A673 (cell line): ENCODE measurements at regions not wholly inside any gene's neighbourhood (a gene's known extent, or its start where the extent isn't known, plus 50 kb on each side); places are given as distances from the start of the nearest gene placed in this dataset.

Experiments
- BruUV-seq: library from RNA; stranded (reverse); fragments of 400-500 nt; replicated peaks from 2 replicates; lab custom pipeline; 2021; lab: Mats Ljungman, UMichigan
- CTCF ChIA-PET: fragments of 300-600 bp; sonication (Branson Sonifier 250); formaldehyde crosslinking; loops from one replicate; lab custom pipeline; 2022; ENCODE audit warnings: antibody characterized with exemption; lab: Charles Lee
- POLR2A ChIA-PET: fragments of 300-600 bp; sonication (Branson Sonifier 250); formaldehyde crosslinking; loops from one replicate; lab custom pipeline; 2022; ENCODE audit warnings: antibody characterized with exemption; ENCODE audit not compliant: low non-redundant PET; lab: Charles Lee
- DNase-seq: peaks from one replicate; pipeline ENCODE4 v3.0.0-alpha.2; 2015; ENCODE audit warnings: low spot score
- H3K27ac ChIP-seq: fragments of 200-600 bp; sonication (generic); 2 replicates; pipeline ENCODE4 v1.5.1; 2016; ENCODE audit warnings: mixed run types, low read depth, mild to moderate bottlenecking, mixed read lengths, antibody characterized with exemption, low read length; ENCODE audit not compliant: poor library complexity, severe bottlenecking
- H3K27me3 ChIP-seq: fragments of 200-600 bp; sonication (generic); replicated peaks from 2 replicates; pipeline ENCODE4 v1.6.1; 2017; ENCODE audit warnings: mixed run types, low read depth, mild to moderate bottlenecking, mixed read lengths, antibody characterized with exemption, low read length; ENCODE audit not compliant: insufficient read depth, poor library complexity
- H3K36me3 ChIP-seq: fragments of 200-600 bp; sonication (generic); 2 replicates; pipeline ENCODE4 v1.6.1; 2016; ENCODE audit warnings: mixed run types, mild to moderate bottlenecking, mixed read lengths, antibody characterized with exemption, low read length; ENCODE audit not compliant: insufficient read depth, poor library complexity, severe bottlenecking
- H3K4me1 ChIP-seq: fragments of 200-600 bp; sonication (generic); 2 replicates; pipeline ENCODE4 v1.6.1; 2017; ENCODE audit warnings: mixed run types, mild to moderate bottlenecking, mixed read lengths, antibody characterized with exemption, low read length; ENCODE audit not compliant: insufficient read depth, poor library complexity, severe bottlenecking
- H3K4me3 ChIP-seq: fragments of 200-600 bp; sonication (generic); 2 replicates; pipeline ENCODE4 v1.5.1; 2016; ENCODE audit warnings: low read depth, mixed run types, mild to moderate bottlenecking, mixed read lengths, low read length; ENCODE audit not compliant: poor library complexity, severe bottlenecking
- H3K9me3 ChIP-seq: fragments of 200-600 bp; sonication (generic); 2 replicates; pipeline ENCODE4 v1.6.1; 2016; ENCODE audit warnings: mixed run types, low read depth, mild to moderate bottlenecking, mixed read lengths, antibody characterized with exemption, low read length; ENCODE audit not compliant: poor library complexity, severe bottlenecking
- CTCF ChIP-seq: fragments of 300-800, 200-600 bp; sonication (generic); conservative IDR thresholded peaks from 2 replicates; pipeline ENCODE4 v1.5.1; 2017; ENCODE audit warnings: low read depth, mild to moderate bottlenecking, antibody characterized with exemption, low read length, moderate library complexity, mixed read lengths
- EZH2 ChIP-seq: fragments of 200-600 bp; sonication (generic); IDR thresholded peaks from 2 replicates; pipeline ENCODE4 v1.6.1; 2017; ENCODE audit warnings: borderline replicate concordance, low read depth, mild to moderate bottlenecking, mixed read lengths, antibody characterized with exemption, low read length; ENCODE audit not compliant: poor library complexity, severe bottlenecking
- intact Hi-C: fragments of 100-400 bp; cut with micrococcal nuclease; formaldehyde crosslinking; loops from one replicate; pipeline ENCODE4 v1.10.0; 2022; ENCODE audit not compliant: unreplicated experiment

- ChIA-PET POLR2A (no interaction called here), CTCF (no interaction called here)
- H3K4me3 ChIP-seq, result no peak overlapping the region
- no peaks in the 10 kb centered on the region for H3K4me1 ChIP-seq
- no peaks in the 10 kb centered on the region for H3K9me3 ChIP-seq
- TF ChIP-seq CTCF (no peak), EZH2 (no peak)
- no peaks in the 10 kb centered on the region for H3K27me3 ChIP-seq
- no peaks in the 10 kb centered on the region for H3K36me3 ChIP-seq
- intact Hi-C loops, result no loop called here
- no peak for DNase-seq
- BruUV-seq, result no TSS peak
- no peak overlapping the region for H3K27ac ChIP-seq
Observed at GRCh38 chr5:126253406-126253805, 169.8 kb upstream of the GRAMD2B start.

- H3K36me3 ChIP-seq, result no peaks in the 10 kb centered on the region
- H3K4me1 ChIP-seq, result no peaks in the 10 kb centered on the region
- CTCF ChIA-PET, result interaction anchor here (0.7 kb wide), 1 partner anchor 1051 kb away, joined by 3 read pairs; no protein-coding TSS in a partner anchor
- peak; percentile 62 for DNase-seq
- H3K27me3 ChIP-seq, result no peaks in the 10 kb centered on the region
- POLR2A ChIA-PET, result interaction anchor here (0.6 kb wide), 1 partner anchor 259 kb away, joined by 4 read pairs; no protein-coding TSS in a partner anchor
- peaks cover 4% of the 10 kb centered on the region for H3K9me3 ChIP-seq
- no TSS peak for BruUV-seq
- TF ChIP-seq CTCF (no peak), EZH2 (no peak)
- intact Hi-C loops, result no loop called here
- H3K27ac ChIP-seq, result no peak overlapping the region
- H3K4me3 ChIP-seq, result no peak overlapping the region
Observed at GRCh38 chr5:126263591-126264184, 159.5 kb upstream of the GRAMD2B start.

GRCh38 chr5:126265917-126266316, 157.3 kb upstream of the GRAMD2B start:
- Histone ChIP-seq H3K27me3 (no peaks in the 10 kb centered on the region), H3K27ac (no peak overlapping the region), H3K4me1 (no peaks in the 10 kb centered on the region), H3K9me3 (no peaks in the 10 kb centered on the region), H3K36me3 (no peaks in the 10 kb centered on the region), H3K4me3 (no peak overlapping the region)
- ChIA-PET POLR2A (no interaction called here), CTCF (no interaction called here)
- DNase-seq, result no peak
- intact Hi-C loops, result no loop called here
- TF ChIP-seq EZH2 (no peak), CTCF (no peak)
- no TSS peak for BruUV-seq
